ENCODE measurements at regions not wholly inside any gene's neighbourhood (a gene's known extent, or its start where the extent isn't known, plus 50 kb on each side); places are given as distances from the start of the nearest gene placed in this dataset.
"Not testable (repeated sequence)": the region's sequence is repeated elsewhere in the genome, so short reads cannot be mapped to it uniquely, and the experiment has no call there.

DNA sequence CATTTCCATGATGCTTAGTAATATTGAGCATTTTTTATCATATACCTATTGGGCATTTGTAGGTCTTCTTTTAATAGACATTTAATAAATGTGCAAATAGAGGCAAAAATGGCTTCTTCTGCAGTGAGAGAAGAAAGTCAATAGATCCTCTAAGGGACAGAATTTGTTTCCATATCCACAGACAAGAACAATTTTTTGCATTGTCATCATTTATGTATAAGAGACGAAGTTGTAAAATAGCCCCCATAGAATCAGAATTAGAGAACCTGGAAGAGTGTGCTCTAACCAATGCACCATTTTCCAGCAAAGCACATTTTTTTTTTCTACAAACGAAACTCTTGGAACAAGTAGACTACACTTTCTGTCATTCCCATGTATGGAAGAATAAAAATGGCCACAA is 365.1 kb upstream of the PDE3A start:
- DNase-seq, result no peak

DNA sequence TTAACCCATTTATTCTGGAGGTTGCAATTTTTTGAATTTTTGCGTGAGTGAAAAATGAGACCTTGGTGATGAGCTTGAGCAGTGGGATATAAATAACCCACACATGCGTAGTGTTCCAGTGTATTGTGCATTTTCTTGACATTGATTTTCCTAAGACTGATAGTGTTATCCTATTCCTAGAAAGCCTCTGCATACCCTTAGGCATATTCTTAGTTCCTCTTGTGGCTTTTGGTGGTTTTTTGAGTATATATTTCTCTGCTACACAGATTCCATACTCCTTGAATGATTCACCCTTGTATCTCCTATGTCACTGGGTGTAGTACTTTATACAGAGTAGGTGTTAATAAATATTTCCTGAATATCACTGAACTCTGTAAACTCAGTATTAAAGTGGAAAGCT is 363.4 kb upstream of the PDE3A start:
- DNase-seq, result no peak

DNA sequence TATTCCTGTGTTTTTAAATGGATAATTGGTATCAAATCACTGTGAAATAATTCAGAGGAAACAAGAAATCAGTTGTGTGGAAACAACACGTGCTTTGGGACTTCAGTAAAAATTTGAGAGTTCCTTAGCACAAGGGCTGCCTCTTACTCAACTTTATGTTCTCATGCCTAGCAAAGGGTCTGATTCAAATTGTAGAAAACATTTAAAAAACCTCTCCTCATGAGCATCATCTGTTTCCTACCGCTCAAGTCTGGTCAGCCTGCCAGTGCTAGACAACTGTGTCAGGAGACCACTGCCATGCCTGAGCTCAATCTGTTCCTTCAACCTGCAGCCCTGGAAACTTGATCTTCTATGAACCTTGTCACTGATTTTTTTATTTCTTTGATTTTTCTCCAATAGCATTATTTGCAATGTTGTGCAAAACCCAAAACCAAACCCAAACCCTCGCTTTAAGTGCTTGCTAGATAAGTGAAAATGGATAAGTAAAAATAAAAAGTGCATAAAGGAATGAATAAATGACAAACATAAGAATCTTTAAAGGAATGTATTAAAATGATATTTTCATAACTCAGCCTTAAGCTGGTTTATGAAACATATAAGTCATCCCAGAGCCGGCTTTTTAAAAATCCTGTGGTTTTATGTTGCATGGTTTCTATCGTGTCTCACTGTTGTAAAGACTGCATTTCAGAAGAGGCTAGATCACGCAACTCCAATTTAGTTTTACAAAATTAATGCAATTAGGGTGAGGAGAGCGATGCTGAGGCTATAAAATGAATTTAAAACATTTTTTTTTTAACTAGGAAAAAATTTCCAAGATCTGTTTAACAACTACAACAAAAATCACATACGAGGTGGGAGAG is 361.2 kb upstream of the PDE3A start:
- DNase-seq, result no peak

DNA sequence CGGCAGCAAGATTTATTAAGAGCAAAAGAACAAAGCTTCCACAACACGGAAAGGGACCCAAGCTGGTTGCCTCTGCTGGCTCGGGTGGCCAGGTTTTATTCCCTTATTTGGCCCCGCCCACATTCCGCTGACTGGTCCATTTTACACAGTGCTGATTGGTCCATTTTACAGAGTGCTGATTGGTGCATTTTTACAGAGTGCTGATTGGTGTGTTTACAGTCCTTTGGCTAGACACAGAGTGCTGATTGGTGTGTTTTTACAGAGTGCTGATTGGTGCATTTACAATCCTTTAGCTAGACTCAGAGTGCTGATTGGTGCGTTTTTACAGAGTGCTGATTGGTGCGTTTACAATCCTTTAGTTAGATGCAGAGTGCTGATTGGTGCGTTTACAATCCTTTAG is 358.4 kb upstream of the PDE3A start:
- not testable (repeated sequence) for DNase-seq

DNA sequence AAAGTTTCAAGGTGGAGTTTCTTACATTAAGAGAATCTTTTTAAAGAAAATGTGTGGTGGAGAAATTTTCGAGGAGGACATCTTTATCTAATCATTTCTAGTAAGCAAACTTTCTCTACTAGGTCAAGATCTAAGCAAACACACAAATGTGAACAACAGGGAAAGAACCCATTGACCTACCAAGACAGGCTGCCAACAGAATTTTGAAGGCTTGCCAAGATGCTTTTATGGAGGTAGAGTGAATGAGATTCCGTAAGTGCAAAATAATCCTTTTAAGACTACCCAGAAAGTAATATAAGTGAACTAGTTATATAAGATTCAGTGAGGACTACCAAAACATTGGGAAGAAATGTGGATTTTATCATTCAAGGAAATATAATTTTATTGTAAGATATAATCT is 357.1 kb upstream of the PDE3A start:
- no peak for DNase-seq

DNA sequence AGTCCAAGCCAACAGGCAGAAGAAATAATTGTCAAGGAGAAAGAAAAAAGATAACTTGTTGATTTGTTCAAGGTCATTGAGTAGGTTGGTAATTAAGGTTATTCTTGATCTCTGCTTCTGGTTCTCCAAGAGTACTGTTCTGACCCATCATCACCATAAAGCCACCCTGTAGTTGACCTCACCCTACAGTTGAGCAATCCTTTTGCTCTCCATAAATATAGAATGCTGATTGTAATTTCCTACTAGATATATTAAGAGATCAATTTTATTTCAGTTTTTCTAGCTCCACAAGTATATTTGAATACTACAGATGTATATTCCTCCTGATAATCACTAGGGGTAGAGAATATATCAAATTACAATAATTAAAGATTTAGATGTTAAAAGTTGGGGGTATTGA is 350.5 kb upstream of the PDE3A start:
- no peak for DNase-seq

DNA sequence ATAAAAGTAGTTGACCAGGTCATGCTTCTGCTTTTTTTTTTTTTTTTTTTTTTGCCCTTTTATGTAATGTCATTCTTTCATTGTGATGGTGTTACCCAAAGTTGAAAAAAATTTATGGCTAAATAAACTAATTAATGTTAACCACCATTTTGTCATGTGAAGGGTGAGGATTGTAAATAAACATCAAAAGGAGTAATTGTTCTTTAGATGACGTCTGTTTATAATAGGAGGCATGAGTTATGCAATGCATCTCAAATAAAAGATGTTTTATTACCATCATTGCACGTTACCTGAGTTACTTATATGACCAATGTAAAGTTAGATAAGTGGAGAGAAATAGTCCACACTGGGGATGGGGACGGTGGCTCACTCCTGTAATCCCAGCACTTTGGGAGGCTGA is 349.9 kb upstream of the PDE3A start:
- no peak for DNase-seq

DNA sequence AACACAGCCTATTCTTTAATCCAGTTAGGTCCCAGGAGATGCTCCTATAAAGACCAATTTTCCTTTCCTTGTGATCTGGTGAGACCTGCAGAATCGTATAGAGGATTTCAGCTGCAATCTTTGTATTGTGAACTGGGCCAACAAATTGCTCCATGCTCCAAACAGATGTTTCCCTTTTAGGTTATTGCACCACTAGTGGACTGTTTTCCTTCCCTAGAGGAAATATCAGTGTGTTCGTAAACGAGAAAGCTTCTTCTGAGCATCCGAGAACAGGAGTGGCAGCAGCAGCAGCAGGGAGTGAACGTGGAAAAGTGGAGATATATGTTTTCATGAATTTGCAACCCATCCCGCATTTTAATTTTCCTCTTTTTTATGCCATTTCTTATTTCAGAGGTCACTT is 344.1 kb upstream of the PDE3A start:
- no peak for DNase-seq

DNA sequence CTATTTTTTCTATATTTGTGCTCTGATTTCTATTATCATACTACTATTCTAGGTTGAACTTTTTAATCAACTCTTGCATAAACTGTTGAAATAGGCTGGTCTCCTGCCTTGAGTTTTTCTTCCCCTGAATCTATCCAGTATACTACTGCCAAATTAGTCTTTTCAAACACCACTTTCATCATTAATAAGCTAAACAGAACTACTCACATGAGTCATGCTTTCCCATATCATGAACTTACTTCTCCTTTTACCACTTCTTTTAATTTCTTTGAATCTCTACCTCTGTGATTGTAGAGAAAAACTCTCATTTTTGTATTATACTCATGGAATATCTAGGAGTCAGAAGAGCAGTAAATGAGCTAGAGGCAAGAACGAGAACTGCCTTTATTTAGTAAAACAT is 340.3 kb upstream of the PDE3A start:
- no peak for DNase-seq

DNA sequence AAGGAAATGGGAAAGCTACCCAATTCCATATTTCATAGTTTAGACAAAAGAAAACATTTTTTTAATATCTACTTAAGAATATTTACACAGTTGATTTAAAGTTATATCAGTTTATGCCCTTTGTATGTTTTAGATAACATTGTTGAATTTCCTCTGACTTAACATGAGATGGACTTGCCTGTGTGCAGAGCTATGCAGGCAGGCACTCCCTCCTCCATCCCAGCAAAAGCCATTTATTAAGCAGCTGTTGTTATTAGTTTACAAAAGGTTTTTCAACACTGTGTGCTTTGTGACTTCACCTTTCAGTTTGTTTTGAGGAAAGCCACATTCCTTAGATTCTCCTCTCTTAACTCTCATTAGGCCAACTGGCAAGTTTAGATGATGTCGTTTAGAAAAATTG is 337.5 kb upstream of the PDE3A start:
- DNase-seq, result no peak

DNA sequence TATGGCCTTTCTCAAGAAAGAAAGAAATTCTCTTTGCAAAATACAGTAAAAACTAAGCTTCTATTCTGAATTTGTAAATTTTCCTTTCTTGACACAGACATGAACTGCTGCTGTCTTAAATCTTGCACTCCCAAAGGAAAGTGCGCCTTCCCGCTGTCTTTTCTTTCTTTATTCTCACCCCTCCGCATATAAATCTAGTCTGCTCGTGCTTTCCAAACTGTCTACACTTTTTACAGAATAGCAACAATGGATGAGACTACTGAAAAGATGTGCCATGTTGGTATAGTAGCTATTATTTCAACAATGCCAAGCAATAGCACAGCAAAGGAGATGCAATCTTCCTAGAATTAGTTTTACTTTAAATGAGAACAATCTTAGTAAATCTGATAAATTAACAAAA is 328.8 kb upstream of the PDE3A start:
- DNase-seq, result no peak

DNA sequence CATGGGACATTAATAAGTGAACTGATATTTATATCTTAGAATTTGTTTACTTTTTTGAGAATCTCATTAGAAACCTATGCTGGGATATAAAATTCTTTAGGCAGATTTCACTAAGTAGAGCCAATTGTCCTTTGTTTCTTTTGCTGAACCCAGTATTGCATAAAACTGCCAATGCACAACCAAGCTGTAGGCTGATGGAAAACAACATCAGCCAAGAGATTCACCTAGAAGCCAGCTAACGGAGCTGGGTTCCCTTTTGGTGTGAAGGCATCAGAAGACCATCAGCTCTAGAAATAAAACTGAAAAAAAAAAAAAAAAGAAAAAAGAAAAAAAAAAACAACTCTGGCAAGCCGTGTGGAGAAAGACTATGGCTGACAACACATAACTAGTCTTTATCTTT is 328.2 kb upstream of the PDE3A start:
- no peak for DNase-seq

DNA sequence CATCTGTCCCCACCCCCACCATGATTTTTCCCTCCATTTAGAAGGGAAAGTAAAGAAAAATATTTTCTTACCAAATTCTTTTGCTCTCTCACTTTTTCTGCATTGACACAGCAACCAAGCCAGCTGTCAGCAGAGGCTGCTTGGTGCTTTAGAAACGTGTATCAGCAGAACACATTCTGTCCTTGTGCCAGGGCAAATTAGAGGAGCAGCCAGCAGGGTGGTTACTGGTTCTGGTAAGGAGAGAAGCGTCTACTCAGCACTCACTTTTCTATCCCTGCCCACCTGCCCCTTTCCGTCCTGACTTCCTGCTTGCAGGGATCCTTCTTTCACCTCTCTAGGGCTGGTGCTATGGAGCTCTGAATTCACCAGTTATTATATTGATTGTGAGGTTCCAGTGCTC is 327.5 kb upstream of the PDE3A start:
- no peak for DNase-seq

DNA sequence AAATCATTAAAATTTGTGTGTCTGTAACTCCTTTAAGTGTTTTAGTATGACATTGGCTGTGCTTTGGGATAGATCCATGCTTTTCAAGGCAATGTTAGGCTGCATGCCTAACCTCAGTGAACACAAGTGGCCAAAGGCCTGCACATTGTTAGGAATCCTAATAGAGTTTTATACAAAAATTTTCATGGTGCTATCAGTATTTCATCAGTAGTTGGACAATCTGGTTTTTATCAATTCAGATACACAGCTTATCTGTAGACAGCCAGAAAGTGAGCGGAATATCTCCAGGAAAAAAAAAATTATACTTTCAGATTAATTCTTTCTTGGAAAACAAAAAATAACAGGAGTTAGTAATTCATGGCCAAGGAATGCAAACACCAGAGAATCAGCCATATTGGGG is 324.0 kb upstream of the PDE3A start:
- no peak for DNase-seq

DNA sequence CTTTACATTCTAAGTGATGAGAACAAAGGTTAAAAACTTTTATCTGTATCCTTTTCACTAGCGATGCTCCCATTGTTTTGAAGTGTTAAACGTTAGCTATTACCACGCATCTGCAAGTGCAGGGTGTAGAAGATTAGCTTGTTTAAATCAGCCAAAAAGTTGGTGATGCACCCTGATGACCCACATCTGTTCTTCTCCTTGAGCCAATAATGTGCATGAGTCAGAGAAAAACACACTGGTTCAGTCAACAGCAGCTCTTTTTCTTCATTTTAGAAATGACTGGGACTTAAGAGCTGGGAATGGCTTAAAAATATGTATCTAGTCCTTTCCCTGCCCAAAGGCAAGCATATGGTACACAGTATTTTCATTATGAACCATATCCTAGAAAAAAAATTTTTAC is 323.5 kb upstream of the PDE3A start:
- DNase-seq, result no peak

DNA sequence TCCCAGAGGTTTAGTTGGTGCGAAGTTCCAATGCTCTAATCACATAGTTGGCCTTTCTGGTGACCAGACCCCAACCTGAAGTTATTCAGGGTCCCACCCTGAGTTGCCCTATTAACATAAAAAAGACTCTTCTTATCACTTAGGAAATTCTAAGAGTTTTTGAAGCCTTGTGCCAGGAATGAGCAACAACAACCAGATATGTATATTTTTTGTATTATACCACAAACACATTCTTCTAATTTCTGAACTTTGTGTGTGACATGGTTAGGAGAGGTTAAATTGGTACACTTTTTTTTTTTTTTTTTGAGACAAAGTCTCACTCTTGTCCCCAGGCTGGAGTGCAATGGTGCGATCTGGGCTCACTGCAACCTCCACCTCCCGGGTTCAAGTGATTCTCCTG is 320.4 kb upstream of the PDE3A start:
- no peak for DNase-seq

DNA sequence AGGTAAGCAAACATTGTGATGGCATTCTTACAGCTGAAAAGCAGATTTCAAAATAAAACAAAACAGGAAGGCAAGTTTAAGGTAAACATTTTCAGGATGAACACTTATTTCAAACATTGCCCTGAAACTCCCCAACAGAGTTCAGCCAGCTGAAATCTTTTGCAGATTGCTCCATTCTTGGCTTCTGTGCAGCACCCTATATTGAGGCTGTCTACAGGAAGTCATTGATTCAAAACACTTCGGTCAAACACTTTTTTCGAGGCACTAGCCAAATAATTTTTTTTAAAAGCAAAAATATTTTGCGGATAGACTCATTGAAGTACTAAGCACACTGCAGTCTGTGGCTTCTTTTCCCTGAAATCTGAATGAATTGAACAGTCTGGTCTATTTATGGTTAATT is 318.1 kb upstream of the PDE3A start:
- DNase-seq, result no peak

DNA sequence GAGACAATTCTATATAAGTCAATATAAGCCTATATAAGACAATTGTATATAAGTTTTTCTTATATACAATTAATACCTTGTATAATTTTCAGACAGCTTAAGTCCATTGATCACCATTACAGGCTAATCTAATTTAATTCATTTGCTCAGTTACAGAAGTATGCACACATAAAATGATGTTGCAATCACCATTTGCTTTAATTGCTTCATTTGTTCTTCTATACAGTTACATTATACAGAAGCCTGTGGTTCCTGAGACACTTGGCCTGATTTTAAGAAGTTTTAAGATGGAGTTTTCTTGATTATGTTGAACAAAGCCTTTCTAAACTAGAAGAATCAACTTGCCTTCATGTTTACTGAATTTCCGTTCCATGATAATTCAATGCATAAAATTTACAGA is 314.6 kb upstream of the PDE3A start:
- no peak for DNase-seq

DNA sequence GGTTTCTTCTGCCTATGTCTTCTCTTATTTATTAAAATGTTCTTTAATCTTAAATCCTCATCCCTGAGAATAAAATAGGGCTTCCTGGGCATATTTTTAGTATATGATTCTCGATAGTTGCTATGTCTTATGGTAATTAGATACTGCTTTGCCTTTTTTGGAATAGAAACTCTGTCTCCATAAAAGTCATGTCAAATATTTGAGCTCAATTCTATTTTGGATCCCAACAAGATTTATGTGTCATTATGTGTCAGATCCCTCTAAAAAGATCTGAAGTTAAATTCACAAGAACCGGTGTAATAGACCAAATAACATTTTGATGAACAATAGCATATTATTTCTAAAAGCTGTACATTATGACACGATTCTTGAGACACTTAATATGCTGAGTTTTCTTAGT is 312.5 kb upstream of the PDE3A start:
- no peak for DNase-seq

DNA sequence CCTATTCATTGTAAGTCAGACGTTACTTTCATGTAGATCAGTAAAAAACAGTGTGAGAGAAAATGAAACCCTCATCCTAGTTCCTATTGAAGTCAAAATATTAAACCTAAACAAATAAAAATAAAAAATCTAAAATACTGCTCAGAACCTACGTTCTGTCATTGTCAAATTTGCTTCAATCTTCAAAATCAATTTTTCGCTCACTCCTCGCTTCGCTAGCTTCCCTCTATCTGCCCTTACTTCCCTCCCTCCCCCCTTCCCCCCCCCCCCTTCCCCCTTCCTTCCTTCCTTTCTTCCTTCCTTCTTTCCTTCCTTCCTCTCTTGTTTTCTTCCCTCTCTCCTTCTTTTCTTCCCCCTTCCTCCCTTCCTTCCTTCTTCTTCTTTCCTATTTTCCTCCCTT is 310.9 kb upstream of the PDE3A start:
- DNase-seq, result no peak

DNA sequence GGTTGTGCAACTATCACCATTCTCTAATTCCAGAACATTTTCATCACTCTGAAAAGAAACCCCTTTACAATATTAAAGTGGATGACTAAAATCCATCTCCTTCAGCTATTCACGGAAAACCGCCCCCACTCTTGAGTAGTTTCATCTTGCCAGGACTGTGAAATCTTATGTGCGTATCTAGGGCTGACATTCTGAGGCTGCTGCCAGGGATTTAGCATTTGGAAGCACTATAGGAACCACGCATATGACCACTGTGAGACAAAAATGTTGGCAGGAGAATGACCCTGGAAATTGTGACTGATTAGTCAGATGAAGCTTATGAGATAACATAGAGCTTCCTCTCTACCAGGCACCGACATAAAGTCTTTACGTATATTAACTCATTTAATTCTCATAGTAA is 305.2 kb upstream of the PDE3A start:
- no peak for DNase-seq

DNA sequence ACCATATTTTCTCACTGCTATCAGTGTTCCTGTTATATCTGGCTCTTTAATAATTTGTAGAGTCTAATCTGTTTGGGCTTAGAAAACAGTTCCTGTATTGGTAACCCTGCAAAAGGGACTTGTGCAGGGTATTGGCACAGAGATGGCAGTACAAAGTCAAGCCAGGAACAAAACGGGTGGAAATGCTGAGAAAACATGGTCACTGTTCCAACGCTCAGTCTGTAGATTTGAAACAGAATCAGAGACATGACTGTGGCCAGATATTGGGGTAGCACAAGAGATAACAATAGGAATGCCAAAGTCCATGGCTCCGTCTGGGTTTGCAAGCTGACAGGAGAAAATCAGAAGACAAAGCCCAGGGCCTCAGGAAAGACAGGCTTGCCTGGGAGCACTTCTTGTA is 290.7 kb upstream of the PDE3A start:
- DNase-seq, result no peak

DNA sequence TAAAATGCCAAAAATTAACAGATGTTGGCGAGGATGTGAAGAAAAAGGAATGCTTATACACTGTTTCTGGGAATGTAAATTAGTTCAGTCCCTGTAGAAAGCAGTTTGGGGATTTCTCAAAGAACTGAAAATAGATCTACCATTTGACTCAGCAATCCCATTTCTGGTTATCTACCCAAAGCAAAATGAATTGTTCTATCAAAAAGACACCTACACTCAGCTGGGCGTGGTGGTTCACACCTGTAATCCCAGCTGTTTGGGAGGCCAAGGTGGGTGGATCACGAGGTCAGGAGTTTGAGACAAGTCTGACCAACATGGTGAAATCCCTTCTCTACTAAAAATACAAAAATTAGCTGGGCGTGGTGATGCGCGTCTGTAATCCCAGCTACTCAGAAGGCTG is 279.3 kb upstream of the PDE3A start:
- DNase-seq, result no peak

DNA sequence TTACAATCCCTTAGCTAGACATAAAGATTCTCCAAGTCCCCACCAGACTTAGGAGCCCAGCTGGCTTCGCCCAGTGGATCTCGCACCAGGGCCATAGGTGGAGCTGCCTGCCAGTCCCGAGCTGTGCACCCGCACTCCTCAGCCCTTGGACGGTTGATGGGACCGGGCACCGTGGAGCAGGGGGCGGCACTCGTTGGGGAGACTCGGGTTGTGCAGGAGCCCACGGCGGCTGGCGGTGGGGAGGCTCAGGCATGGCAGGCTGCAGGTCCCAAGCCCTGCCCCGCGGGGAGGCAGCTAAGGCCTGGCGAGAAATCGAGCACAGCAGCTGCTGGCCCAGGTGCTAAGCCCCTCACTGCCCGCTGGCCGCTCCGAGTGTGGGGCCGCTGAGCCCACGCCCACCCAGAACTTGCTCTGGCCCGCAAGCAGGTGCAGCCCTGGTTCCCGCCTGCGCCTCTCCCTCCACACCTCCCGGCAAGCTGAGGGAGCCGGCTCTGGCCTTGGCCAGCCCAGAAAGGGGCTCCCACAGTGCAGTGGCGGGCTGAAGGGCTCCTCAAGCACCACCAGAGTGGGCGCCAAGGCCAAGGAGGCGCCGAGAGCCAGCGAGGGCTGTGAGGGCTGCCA is 275.0 kb upstream of the PDE3A start:
- DNase-seq, result not testable (repeated sequence)

DNA sequence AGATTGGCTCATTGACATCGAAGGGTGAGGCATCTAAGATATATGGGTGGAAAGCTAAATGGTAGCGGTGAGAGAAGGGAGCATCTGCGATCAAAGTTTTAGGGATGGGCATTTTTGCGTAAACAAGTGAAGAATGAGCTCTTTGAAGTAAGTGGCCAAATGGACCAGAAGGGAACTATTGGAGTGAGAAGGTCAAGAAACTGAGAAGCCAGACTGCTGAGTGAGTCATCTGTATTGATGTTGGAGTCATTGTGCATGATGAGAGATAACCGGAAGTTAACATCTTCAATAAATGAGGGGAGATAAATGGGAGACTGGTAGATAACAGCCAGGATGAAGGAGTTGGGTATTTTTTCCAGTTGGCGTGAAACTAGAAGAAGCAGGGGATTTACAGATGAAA is 271.9 kb upstream of the PDE3A start:
- no peak for DNase-seq

All from NCI-H510A (cell line).